Right atrium auricular region (tissue), 2 donors: ENCODE measurements at regions not wholly inside any gene's neighbourhood (a gene's known extent, or its start where the extent isn't known, plus 50 kb on each side); places are given as distances from the start of the nearest gene placed in this dataset.

Source experiments
- DNase-seq: peaks from one replicate; pipeline ENCODE4 v3.0.0-alpha.2; 2019; ENCODE audit warnings: low spot score
- H3K27ac ChIP-seq, 2 donors: fragments of 200-600 bp; sonication (generic); 1 replicate in 1 of 2; 2 replicates in 1 of 2; pipeline ENCODE4 v1.5.1; 2016 to 2019
- H3K27me3 ChIP-seq, 2 donors: fragments of 200-600 bp; sonication (generic); one replicate each; pipeline versions ENCODE4 v1.5.1 to v1.6.0; 2017 to 2019
- H3K36me3 ChIP-seq: fragments of 200-600 bp; sonication (generic); one replicate; pipeline ENCODE4 v1.5.1; 2016
- H3K4me1 ChIP-seq, 2 donors: fragments of 200-600 bp; sonication (generic); one replicate each; pipeline versions ENCODE4 v1.5.1 to v1.6.0; 2017 to 2019
- H3K4me3 ChIP-seq, 2 donors: fragments of 200-600 bp; sonication (generic); 1 replicate in 1 of 2; 2 replicates in 1 of 2; pipeline ENCODE4 v1.5.1; 2017 to 2019; ENCODE audit warnings: mild to moderate bottlenecking in 1 of 2, moderate library complexity in 1 of 2
- H3K9me3 ChIP-seq, 2 donors: fragments of 200-600 bp; sonication (generic); one replicate each; pipeline ENCODE4 v1.5.1; 2019
- TF ChIP-seq, protein P1 (sequence below), 2 donors: fragments of 200-600 bp; sonication (generic); IDR thresholded peaks; one replicate each; pipeline ENCODE4 v1.5.1; 2019; ENCODE audit warnings: antibody characterized with exemption in 2 of 2

DNA sequence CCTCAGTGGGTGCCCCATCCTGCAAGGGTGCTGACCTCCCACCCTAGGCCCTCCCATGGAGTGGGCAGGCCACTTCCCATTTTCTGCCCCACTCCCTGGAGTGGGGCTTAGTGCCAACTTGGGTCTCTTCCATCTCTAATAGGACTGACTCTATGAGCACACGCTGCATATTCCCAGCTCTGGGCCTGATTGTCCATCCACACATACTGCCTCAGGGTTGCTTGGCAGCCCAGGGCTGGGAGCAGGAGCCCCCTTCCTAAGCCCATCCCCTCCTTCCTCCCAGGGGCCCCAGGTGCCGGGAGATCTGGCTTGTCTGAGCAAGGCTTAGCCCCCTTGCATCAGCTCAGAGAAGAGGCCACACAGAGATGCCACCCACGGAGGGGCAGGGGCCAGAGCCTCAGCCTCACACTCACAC, 55.1 kb downstream of the PJA1 start:
- Histone ChIP-seq H3K27me3 (no peaks in the 10 kb centered on the region), H3K36me3 (no peaks in the 10 kb centered on the region), H3K27ac (no peak overlapping the region), H3K4me3 (no peak overlapping the region), H3K9me3 (no peaks in the 10 kb centered on the region), H3K4me1 (peaks cover 0 to 7% of the 10 kb centered on the region in 2 donors)
- DNase-seq, result no peak
- TF ChIP-seq, protein P1, sequence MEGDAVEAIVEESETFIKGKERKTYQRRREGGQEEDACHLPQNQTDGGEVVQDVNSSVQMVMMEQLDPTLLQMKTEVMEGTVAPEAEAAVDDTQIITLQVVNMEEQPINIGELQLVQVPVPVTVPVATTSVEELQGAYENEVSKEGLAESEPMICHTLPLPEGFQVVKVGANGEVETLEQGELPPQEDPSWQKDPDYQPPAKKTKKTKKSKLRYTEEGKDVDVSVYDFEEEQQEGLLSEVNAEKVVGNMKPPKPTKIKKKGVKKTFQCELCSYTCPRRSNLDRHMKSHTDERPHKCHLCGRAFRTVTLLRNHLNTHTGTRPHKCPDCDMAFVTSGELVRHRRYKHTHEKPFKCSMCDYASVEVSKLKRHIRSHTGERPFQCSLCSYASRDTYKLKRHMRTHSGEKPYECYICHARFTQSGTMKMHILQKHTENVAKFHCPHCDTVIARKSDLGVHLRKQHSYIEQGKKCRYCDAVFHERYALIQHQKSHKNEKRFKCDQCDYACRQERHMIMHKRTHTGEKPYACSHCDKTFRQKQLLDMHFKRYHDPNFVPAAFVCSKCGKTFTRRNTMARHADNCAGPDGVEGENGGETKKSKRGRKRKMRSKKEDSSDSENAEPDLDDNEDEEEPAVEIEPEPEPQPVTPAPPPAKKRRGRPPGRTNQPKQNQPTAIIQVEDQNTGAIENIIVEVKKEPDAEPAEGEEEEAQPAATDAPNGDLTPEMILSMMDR (IDR thresholded peaks at IDR 0.05), result no peak

DNA sequence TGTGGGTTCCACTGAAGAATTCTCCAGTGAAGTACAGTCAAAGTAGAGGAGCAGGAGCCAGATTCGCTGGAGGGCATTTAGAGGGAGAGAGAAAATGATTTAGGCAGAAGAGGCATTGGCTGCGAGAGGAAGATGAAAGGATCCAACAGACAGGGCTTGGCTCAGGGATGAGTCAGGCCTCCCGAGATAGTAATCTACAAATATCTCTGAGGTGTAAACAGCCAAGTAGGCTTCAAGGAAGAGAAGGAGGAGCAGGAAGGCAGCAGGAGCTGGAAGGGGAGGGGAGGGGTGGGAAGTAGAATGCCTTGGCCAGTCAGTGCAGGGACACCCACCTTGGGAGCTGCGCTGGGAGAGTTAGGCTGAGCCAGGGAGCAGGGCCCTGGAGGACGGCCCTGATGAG, 55.5 kb downstream of the PJA1 start:
- Histone ChIP-seq H3K27me3 (no peaks in the 10 kb centered on the region), H3K4me1 (peaks cover 0 to 7% of the 10 kb centered on the region in 2 donors), H3K9me3 (no peaks in the 10 kb centered on the region), H3K36me3 (no peaks in the 10 kb centered on the region), H3K27ac (no peak overlapping the region), H3K4me3 (no peak overlapping the region)
- no peak for DNase-seq
- TF ChIP-seq, protein P1 (IDR thresholded peaks at IDR 0.05), result no peak

DNA sequence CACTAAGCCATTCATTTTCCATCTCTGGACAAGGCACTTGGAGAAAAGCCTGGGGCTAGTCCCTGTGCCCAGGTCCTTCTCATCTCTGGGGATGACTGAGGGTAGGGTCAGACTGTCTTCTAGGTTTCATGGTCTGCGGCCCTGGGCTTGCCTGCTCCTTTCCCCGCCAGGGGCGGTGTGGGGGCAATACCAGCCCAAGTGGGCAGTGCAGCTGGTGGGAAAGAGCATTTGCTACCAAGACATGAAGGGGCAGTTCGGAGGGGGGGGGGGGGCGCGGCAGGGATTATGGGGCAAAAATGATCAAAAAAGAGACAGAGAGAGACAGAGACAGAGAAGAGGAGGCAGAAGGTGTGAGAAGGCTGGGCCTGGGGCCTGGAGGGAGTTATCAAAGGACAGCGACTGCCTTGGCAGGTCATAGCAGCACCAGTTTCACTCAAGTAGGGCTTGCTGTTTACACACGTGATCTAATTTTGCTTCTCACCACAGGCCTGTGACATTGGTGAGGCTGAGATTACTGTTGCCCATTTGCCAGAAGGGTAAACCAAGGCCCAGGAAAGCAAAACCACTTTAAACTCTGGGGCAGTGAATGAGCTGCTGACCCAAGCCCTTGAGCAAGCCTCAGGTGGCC, 56.1 kb downstream of the PJA1 start:
- no peaks in the 10 kb centered on the region for H3K9me3 ChIP-seq
- TF ChIP-seq, protein P1 (IDR thresholded peaks at IDR 0.05), result no peak
- H3K36me3 ChIP-seq, result no peaks in the 10 kb centered on the region
- no peak overlapping the region for H3K27ac ChIP-seq
- DNase-seq, result no peak
- no peak overlapping the region for H3K4me3 ChIP-seq
- H3K4me1 ChIP-seq, result peaks cover 0 to 7% of the 10 kb centered on the region in 2 donors
- no peaks in the 10 kb centered on the region for H3K27me3 ChIP-seq

DNA sequence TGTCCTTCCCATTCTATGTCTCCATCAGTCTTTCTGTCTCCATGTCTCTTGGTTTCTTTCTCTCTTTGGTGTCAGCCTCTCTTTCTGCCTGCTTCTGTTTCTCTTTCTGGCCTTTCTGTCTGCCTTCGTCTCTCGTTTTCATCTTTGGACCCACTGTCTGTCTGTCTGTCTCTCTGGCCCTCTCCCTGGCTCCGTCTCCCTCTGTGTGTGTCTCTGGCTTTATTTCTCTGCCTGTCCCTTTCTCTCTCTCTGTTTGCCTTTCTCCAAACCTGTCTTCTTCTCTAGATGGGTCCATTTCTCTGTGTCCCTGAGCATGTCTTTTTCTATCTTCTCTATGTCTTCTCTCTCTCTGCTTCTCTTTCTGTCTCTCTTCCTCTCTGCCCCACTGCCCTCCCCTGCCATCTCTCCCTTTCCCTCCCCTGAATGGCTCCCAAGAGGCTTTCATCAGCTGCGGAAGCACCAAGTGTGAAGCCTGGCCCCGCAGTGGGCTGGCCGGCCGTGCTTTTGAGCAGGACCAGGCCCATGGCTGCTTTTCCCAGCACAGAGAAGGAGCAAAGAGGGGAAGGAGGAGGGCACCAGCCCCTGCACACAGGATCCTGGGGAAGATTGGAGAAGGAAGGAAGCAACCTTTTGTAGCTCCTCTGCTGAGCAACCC, 57.4 kb downstream of the PJA1 start:
- Histone ChIP-seq H3K9me3 (no peaks in the 10 kb centered on the region), H3K27me3 (no peaks in the 10 kb centered on the region), H3K27ac (no peak overlapping the region), H3K36me3 (no peaks in the 10 kb centered on the region), H3K4me3 (no peak overlapping the region), H3K4me1 (peaks cover 0 to 7% of the 10 kb centered on the region in 2 donors)
- TF ChIP-seq, protein P1 (IDR thresholded peaks at IDR 0.05), result no peak
- DNase-seq, result no peak

DNA sequence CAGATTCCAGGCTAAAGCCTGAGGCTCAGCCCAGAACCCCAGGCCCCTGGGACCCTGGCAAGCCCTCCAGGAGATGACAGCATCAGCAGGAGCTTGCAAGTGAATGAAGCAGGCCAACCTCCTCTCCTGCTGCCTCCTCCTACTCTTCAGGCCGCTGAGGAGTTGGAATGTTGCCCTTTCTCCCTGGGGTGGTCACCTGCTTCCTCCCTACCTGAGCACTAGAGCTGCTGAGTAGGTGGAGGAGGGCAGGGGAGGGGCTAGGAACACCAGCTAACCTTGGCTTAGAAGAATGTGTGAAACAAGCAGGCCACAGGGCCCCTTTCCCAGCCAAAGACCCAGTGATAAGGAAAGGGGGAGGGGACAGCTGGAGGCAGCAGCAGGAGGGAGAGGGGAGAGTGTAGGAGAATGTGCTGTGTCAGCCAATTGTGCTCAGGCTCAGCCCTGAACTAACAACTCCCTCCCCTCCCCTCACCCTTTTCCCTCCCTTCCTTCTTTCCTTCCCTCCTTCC, 58.0 kb downstream of the PJA1 start:
- no peak for DNase-seq
- TF ChIP-seq, protein P1 (IDR thresholded peaks at IDR 0.05), result no peak
- no peak overlapping the region for H3K27ac ChIP-seq
- H3K4me1 ChIP-seq, result peaks cover 0 to 7% of the 10 kb centered on the region in 2 donors
- H3K9me3 ChIP-seq, result no peaks in the 10 kb centered on the region
- no peaks in the 10 kb centered on the region for H3K36me3 ChIP-seq
- H3K4me3 ChIP-seq, result no peak overlapping the region
- H3K27me3 ChIP-seq, result no peaks in the 10 kb centered on the region
